GM21515 (cell line): ENCODE measurements at regions not wholly inside any gene's neighbourhood (a gene's known extent, or its start where the extent isn't known, plus 50 kb on each side); places are given as distances from the start of the nearest gene placed in this dataset.

ENCODE experiments used
- ATAC-seq: cut with Tn5 transposase; IDR thresholded peaks from one replicate; pipeline ENCODE4 v1.9.1; 2021; ENCODE audit not compliant: unreplicated experiment

GRCh38 chr6:163661272-163661671 lies 246.8 kb downstream of the QKI start:
- peak; percentile 97 for ATAC-seq

GRCh38 chr6:163659803-163660202 lies 245.3 kb downstream of the QKI start:
- ATAC-seq, result no peak

DNA sequence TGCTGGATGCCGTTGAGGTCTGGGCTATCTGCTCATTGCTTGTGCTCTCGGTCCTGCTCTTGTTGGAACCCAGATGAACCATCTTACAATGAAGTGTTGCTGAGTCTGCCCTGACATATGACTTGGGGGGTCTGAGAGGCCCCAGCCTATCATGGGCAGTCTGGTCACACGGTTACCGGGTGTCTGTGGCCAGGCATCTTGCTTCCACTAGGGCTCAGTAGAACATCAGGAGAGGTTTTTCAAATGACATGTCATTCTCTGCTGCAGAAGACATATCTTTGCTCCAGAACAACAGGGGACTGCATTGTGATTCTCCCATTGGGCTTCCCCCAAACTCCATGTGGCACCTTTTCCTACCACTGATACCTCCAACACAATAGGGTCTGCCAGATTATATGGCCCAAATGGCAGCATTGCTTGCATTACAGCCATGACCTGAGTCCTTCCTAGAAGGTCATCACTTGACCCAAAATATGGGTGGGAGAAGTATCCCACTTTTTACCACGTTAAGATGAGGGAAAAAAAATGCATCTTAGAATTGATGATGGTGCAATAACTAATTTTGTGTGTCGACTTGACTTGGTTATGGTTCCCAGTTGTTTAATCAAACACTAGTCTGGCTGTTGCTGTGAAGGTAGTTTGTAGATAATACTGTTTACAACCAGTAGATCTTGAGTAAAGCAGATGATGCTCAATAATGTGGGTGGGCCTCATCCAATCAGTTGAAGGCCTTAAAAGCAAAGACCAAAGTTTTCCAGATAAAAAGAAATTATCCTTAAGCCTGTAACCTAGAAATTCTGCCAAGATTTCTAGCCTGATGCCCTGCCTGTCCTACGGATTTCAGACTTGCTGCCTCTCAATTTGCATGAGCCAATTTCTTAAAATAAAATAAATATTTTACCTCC lies 241.0 kb downstream of the QKI start:
- ATAC-seq, result no peak

DNA sequence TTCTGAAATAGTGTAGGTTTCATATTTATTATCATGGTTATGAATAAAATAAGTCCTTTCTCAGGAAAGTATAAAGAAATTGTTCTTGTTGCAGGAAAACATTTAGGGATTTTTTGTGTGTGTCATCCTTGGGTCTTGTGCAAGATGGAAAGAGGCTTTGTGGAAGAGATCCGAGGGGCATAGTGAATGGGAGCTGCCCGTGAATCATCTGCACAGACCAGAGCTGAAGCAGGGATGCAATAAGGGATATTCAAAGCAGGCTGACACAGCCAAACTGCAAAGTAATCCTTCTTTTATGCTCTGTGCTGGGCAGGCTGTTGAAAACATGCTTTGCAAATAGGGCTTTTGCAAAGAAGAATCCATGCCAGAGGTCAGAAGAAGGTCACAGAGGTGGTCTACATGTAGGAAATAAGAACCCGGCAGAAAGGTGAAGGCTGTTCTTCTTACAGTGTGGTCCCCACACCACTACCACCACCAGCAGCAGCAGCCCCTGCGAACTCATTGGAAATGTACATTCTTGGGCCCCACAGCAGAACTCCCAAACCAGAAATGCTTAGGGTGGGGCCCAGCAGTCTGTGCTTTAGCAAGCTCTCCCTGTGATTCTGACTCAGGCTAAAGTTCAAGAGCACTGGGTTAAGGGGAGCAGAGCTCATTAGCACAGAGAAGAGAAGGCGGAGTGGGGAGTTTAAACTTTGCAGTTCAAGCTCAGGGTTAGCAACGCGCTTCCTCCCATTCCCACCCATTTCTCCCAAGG lies 237.6 kb downstream of the QKI start:
- no peak for ATAC-seq

GRCh38 chr6:163651426-163651825 lies 236.9 kb downstream of the QKI start:
- ATAC-seq, result no peak

DNA sequence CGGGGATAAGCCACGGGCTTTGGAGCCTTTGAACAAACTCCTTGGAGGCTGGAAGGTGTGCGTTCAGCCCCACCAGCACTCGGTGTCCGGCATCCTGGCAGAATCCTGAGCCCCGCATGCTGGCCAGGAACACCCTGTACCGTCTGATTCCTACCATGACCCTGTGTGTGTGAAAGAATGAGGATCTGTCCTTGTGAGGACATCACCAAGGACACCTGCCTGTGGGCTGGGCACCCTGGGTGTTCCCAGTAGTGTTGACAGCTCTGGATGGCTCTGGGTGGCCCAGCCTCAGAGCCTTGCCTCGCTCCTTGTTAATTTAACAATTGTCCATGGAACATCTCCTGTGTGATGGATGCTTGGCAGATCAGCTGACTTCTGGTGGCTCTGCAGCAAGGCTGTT lies 234.3 kb downstream of the QKI start:
- no peak for ATAC-seq

DNA sequence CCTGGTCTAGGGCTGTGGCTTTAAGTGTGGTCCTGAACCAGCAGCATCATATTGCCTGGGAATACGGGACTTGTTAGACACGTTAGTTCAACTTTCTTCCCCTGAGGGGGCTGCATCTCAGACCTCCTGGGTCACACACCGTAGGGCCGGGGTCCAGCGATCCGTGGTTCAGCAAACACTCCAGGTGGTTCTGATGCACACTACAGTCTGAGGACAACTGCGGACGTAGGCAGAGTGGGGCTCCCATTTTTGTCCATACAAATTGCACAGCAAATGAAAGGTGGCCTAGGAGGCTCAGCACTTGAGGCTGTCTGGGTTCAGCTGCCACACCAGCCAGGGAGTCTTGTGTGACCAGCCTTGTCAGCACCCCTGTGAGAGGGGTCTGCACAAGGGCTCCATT lies 233.1 kb downstream of the QKI start:
- no peak for ATAC-seq

DNA sequence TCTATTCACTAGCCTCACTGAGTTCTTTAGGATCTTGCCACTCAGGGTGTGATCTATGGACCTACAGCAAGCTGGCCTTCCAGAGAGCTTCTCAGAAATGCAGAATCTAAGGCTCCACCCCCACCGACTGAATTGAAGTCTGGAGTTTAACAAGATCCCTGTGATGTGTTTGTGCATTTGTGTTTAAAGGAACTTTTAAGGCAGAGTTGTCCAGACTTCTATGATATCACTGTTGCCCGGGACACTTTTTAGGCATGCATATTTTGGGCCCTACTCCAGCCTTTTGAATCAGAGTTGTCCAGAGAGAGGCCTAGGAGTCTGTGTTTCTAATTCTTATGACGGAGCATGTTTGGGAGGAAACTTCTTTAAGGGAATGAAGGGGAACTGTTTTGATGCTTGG lies 232.3 kb downstream of the QKI start:
- no peak for ATAC-seq

GRCh38 chr6:163646133-163646532 lies 231.6 kb downstream of the QKI start:
- ATAC-seq, result no peak

DNA sequence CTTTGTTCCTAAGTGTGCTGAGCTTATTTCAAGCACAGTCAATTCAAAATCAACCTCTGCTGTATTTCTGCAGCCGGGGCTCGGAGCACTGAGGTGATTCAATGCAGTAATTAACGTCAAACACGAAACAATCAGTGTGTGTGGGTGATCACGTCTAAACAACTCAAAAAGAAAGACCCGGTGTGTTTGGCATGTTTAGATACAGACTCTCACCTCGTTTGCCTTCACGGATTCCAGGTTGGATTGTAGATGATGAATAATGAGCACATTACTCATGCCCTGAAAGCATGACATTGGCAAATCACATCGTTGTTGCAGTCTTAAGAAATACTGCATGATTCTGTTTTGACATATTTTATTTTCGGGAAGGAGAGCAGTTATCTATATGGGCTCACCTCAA lies 231.0 kb downstream of the QKI start:
- ATAC-seq, result no peak

GRCh38 chr6:163643866-163644265 lies 229.3 kb downstream of the QKI start:
- no peak for ATAC-seq

- no peak for ATAC-seq
These were observed 227.2 kb downstream of the QKI start for GRCh38 chr6:163641706-163642105.

GRCh38 chr6:163640641-163641040 lies 226.1 kb downstream of the QKI start:
- no peak for ATAC-seq

- ATAC-seq, result peak; percentile 94
These were observed 223.0 kb downstream of the QKI start for GRCh38 chr6:163637524-163637923.

DNA sequence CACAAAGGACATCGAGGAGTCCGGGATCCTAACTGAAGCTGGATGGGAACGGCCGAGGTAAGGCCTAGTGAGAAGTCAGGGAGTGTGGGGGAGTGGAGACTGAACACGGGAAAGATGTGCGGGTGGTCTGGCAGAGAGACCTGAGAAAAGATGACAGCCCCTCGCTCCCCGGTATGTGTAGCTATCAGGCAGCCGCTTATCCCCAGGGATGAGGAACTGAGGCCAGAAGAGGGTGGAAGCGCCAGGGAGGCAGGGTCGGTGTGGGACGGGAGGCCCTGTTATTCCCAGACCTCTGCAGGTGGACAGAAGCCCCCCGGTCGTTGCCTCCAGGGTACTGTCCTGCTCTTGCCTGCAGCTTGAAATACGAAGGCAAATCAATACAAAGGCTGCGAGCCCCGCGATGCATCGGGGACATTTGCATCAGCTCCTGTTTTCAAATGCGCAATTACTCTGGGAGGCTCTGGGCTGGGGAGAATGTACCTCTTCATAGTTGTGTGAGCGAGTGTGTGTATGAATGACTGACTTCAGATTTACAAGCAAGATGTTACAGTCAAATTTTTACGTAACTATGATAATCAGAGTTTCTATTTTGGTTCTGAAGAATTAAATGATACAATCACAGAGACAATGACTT lies 221.3 kb downstream of the QKI start:
- no peak for ATAC-seq

GRCh38 chr6:163635315-163635714 lies 220.8 kb downstream of the QKI start:
- ATAC-seq, result no peak

GRCh38 chr6:163634211-163635171 lies 220.0 kb downstream of the QKI start:
- no peak for ATAC-seq

DNA sequence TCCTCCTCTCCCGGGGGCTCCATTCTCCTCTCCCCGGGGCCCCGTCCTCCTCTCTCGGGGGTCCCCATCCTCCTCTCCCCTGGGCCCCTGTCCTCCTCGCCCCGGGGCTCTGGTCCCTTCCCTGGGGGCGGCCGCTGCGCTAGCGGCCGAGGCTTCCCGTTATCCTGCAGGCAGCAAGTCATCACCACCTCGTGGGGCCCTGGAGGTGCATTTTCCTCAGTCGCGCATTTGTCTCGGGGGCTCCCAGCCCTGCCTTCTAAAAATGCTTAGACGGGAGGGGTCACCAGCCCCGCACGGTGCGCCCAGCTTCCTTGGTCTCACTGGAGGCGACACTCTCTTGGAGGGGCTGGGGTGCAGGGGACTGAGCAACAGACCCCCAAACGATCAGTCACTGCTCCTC lies 216.5 kb downstream of the QKI start:
- ATAC-seq, result no peak

- ATAC-seq, result no peak
These were observed 216.1 kb downstream of the QKI start for GRCh38 chr6:163630572-163630971.

DNA sequence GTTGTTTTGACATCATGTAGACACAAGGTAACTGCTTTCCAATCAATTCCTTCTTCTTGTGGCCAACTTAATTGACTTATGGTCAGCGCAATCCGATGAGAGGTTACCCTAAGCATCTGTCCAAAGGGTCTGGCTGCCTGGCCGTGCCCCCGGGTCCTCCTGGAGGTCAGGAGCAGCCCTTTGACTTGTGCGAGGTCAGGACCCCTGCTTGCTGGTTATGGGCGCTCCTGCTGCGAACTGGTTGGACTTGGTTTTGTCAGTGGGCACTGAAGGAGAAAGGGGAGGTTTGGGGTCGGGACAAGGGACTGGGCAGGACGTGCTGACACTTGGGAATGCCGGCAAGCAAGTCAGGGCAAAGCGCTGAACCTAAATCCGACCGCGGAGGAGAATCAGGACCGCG lies 215.6 kb downstream of the QKI start:
- ATAC-seq, result no peak
